ENCODE measurements at regions not wholly inside any gene's neighbourhood (a gene's known extent, or its start where the extent isn't known, plus 50 kb on each side); places are given as distances from the start of the nearest gene placed in this dataset.

GRCh38 chrX:93332329-93332728 lies 341.0 kb downstream of the NAP1L3 start:
- Mint-ChIP-seq H3K36me3 (ENCODE audit: low read depth) (no peaks in the 10 kb centered on the region), H3K4me3 (no peak overlapping the region)
- CTCF ChIA-PET = no interaction called here

DNA sequence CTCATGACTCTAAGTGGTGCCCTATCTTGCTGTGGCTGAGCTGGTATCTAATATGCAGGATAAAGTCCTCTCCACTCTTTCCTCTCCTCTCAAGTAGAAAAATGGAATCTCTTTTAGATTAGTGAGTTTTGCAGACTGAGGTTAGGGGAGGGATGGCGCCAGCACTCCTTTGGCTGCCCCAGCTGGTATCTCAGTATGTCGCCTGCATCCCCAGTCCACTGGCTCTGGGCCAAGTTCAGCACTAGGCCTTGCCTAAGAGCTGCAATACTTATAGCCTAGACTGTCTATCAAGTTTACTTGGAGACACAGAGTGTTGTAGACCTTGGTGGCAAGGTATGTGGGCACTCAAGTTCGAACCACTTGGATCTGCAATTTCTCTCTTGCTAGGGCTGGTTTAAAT lies 351.3 kb downstream of the NAP1L3 start:
- intact Hi-C loops (cut with micrococcal nuclease) = no loop called here
- Mint-ChIP-seq H3K36me3 (ENCODE audit: low read depth) (no peaks in the 10 kb centered on the region), H3K4me3 (no peak overlapping the region), H3K4me1 (ENCODE audit: low read depth) (no peaks in the 10 kb centered on the region), H3K27me3 (ENCODE audit: low read depth) (no peaks in the 10 kb centered on the region), H3K9me3 (no peaks in the 10 kb centered on the region), H3K27ac (no peak overlapping the region)
- DNase-seq = no peak
- CTCF ChIA-PET = no interaction called here

More at GRCh38 chrX:93332329-93332728, 341.0 kb downstream of the NAP1L3 start:
- Mint-ChIP-seq H3K4me1 (ENCODE audit: low read depth) (no peaks in the 10 kb centered on the region), H3K9me3 (no peaks in the 10 kb centered on the region), H3K27me3 (ENCODE audit: low read depth) (no peaks in the 10 kb centered on the region), H3K27ac (no peak overlapping the region)
- intact Hi-C loops (cut with micrococcal nuclease) = no loop called here
- no peak for DNase-seq

DNA sequence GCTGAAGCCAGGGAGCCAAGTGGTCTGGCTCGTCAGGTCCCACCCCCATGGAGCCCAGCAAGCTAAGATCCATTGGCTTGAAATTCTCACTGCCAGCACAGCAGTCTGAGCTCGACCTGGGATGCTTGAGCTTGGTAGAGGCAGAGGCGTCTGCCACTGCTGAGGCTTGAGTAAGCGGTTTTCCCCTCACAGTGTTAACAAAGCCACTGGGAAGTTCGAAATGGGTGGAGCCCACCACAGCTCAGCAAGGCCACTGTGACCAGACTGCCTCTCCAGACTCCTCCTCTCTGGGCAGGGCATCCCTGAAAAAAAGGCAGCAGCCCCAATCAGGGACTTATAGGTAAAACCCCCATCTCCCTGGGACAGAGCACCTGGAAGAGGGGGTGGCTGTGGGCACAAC lies 353.8 kb downstream of the NAP1L3 start:
- Mint-ChIP-seq H3K27ac (no peak overlapping the region), H3K36me3 (ENCODE audit: low read depth) (no peaks in the 10 kb centered on the region), H3K4me1 (ENCODE audit: low read depth) (no peaks in the 10 kb centered on the region), H3K9me3 (no peaks in the 10 kb centered on the region), H3K27me3 (ENCODE audit: low read depth) (no peaks in the 10 kb centered on the region), H3K4me3 (no peak overlapping the region)
- CTCF ChIA-PET = no interaction called here
- intact Hi-C loops (cut with micrococcal nuclease) = no loop called here
- DNase-seq = no peak

Measured in activated naive CD4-positive, alpha-beta T cell treated with anti-CD3 and anti-CD28 coated beads for 36 hours (primary cell).